ENCODE measurements at regions not wholly inside any gene's neighbourhood (a gene's known extent, or its start where the extent isn't known, plus 50 kb on each side); places are given as distances from the start of the nearest gene placed in this dataset.
"Not testable (repeated sequence)": the region's sequence is repeated elsewhere in the genome, so short reads cannot be mapped to it uniquely, and the experiment has no call there.

GRCh38 chrX:51144828-51145442 lies 187.7 kb upstream of the NUDT10 start:
- peak; percentile 42 for DNase-seq (ENCODE audit: low read depth, low spot score)
- Histone ChIP-seq H3K36me3 (ENCODE audit: insufficient read depth, low read length) (no peaks in the 10 kb centered on the region), H3K27ac (no peak overlapping the region), H3K4me3 (no peak overlapping the region), H3K9me3 (ENCODE audit: low read depth, low read length) (no peaks in the 10 kb centered on the region), H3K9ac (ENCODE audit: insufficient read length) (no peak overlapping the region)
- TF ChIP-seq FOXP2 (optimal IDR thresholded peaks at IDR 0.05; ENCODE audit: control extremely low read depth, extremely low read length, insufficient read depth), result no peak
- no peak for TF ChIP-seq EZH2 (IDR thresholded peaks at IDR 0.05)
- TF ChIP-seq POLR2AphosphoS5 (IDR thresholded peaks at IDR 0.05; ENCODE audit: borderline replicate concordance, low read depth, low read length), result no peak

- DNase-seq (ENCODE audit: low read depth, low spot score), result peak; percentile 37
- no peak for TF ChIP-seq POLR2AphosphoS5 (IDR thresholded peaks at IDR 0.05; ENCODE audit: borderline replicate concordance, low read depth, low read length)
- TF ChIP-seq FOXP2 (optimal IDR thresholded peaks at IDR 0.05; ENCODE audit: control extremely low read depth, extremely low read length, insufficient read depth), result no peak
- TF ChIP-seq EZH2 (IDR thresholded peaks at IDR 0.05), result no peak
- Histone ChIP-seq H3K9ac (ENCODE audit: insufficient read length) (no peak overlapping the region), H3K9me3 (ENCODE audit: low read depth, low read length) (no peaks in the 10 kb centered on the region), H3K4me3 (no peak overlapping the region), H3K36me3 (ENCODE audit: insufficient read depth, low read length) (no peaks in the 10 kb centered on the region), H3K27ac (no peak overlapping the region)
Observed at GRCh38 chrX:51148848-51149247, 183.8 kb upstream of the NUDT10 start.

- DNase-seq (ENCODE audit: low read depth, low spot score), result no peak
- Histone ChIP-seq H3K9me3 (ENCODE audit: low read depth, low read length) (no peaks in the 10 kb centered on the region), H3K36me3 (ENCODE audit: insufficient read depth, low read length) (no peaks in the 10 kb centered on the region), H3K4me3 (no peak overlapping the region), H3K27ac (no peak overlapping the region), H3K9ac (ENCODE audit: insufficient read length) (no peak overlapping the region)
- no peak for TF ChIP-seq POLR2AphosphoS5 (IDR thresholded peaks at IDR 0.05; ENCODE audit: borderline replicate concordance, low read depth, low read length)
- no peak for TF ChIP-seq EZH2 (IDR thresholded peaks at IDR 0.05)
- no peak for TF ChIP-seq FOXP2 (optimal IDR thresholded peaks at IDR 0.05; ENCODE audit: control extremely low read depth, extremely low read length, insufficient read depth)
Observed at GRCh38 chrX:51151734-51152133, 180.9 kb upstream of the NUDT10 start.

GRCh38 chrX:51155157-51155556 lies 177.5 kb upstream of the NUDT10 start:
- no peaks in the 10 kb centered on the region for H3K9me3 ChIP-seq (ENCODE audit: low read depth, low read length)
- DNase-seq (ENCODE audit: low read depth, low spot score), result no peak
- no peak overlapping the region for H3K9ac ChIP-seq (ENCODE audit: insufficient read length)
- no peak overlapping the region for H3K4me3 ChIP-seq
- H3K36me3 ChIP-seq (ENCODE audit: insufficient read depth, low read length), result no peaks in the 10 kb centered on the region
- no peak overlapping the region for H3K27ac ChIP-seq
- no peak for TF ChIP-seq EZH2 (IDR thresholded peaks at IDR 0.05)
- no peak for TF ChIP-seq POLR2AphosphoS5 (IDR thresholded peaks at IDR 0.05; ENCODE audit: borderline replicate concordance, low read depth, low read length)
- TF ChIP-seq FOXP2 (optimal IDR thresholded peaks at IDR 0.05; ENCODE audit: control extremely low read depth, extremely low read length, insufficient read depth), result no peak

GRCh38 chrX:51155566-51155965 lies 177.1 kb upstream of the NUDT10 start:
- Histone ChIP-seq H3K9ac (ENCODE audit: insufficient read length) (no peak overlapping the region), H3K36me3 (ENCODE audit: insufficient read depth, low read length) (no peaks in the 10 kb centered on the region), H3K4me3 (no peak overlapping the region), H3K9me3 (ENCODE audit: low read depth, low read length) (no peaks in the 10 kb centered on the region), H3K27ac (no peak overlapping the region)
- DNase-seq (ENCODE audit: low read depth, low spot score), result no peak
- TF ChIP-seq EZH2 (IDR thresholded peaks at IDR 0.05) (no peak), POLR2AphosphoS5 (IDR thresholded peaks at IDR 0.05; ENCODE audit: borderline replicate concordance, low read depth, low read length) (no peak), FOXP2 (optimal IDR thresholded peaks at IDR 0.05; ENCODE audit: control extremely low read depth, extremely low read length, insufficient read depth) (no peak)

GRCh38 chrX:51158231-51158630 lies 174.4 kb upstream of the NUDT10 start:
- Histone ChIP-seq H3K9me3 (ENCODE audit: low read depth, low read length) (no peaks in the 10 kb centered on the region), H3K36me3 (ENCODE audit: insufficient read depth, low read length) (no peaks in the 10 kb centered on the region), H3K4me3 (no peak overlapping the region), H3K9ac (ENCODE audit: insufficient read length) (no peak overlapping the region), H3K27ac (no peak overlapping the region)
- DNase-seq (ENCODE audit: low read depth, low spot score), result no peak
- TF ChIP-seq EZH2 (IDR thresholded peaks at IDR 0.05) (no peak), POLR2AphosphoS5 (IDR thresholded peaks at IDR 0.05; ENCODE audit: borderline replicate concordance, low read depth, low read length) (no peak), FOXP2 (optimal IDR thresholded peaks at IDR 0.05; ENCODE audit: control extremely low read depth, extremely low read length, insufficient read depth) (no peak)

- H3K4me3 ChIP-seq; H3K9ac ChIP-seq (ENCODE audit: insufficient read length); H3K27ac ChIP-seq; DNase-seq (ENCODE audit: low read depth, low spot score); H3K36me3 ChIP-seq (ENCODE audit: insufficient read depth, low read length); H3K9me3 ChIP-seq (ENCODE audit: low read depth, low read length): not testable (repeated sequence)
Observed at GRCh38 chrX:51159378-51159777, 173.2 kb upstream of the NUDT10 start.

- Histone ChIP-seq H3K36me3 (ENCODE audit: insufficient read depth, low read length) (no peaks in the 10 kb centered on the region), H3K9me3 (ENCODE audit: low read depth, low read length) (no peaks in the 10 kb centered on the region), H3K27ac (no peak overlapping the region), H3K4me3 (no peak overlapping the region), H3K9ac (ENCODE audit: insufficient read length) (no peak overlapping the region)
- no peak for DNase-seq (ENCODE audit: low read depth, low spot score)
- TF ChIP-seq FOXP2 (optimal IDR thresholded peaks at IDR 0.05; ENCODE audit: control extremely low read depth, extremely low read length, insufficient read depth) (no peak), POLR2AphosphoS5 (IDR thresholded peaks at IDR 0.05; ENCODE audit: borderline replicate concordance, low read depth, low read length) (no peak), EZH2 (IDR thresholded peaks at IDR 0.05) (no peak)
Observed at GRCh38 chrX:51163730-51164129, 168.9 kb upstream of the NUDT10 start.

- not testable (repeated sequence) for DNase-seq (ENCODE audit: low read depth, low spot score); H3K9ac ChIP-seq (ENCODE audit: insufficient read length); H3K27ac ChIP-seq; H3K9me3 ChIP-seq (ENCODE audit: low read depth, low read length); H3K4me3 ChIP-seq; H3K36me3 ChIP-seq (ENCODE audit: insufficient read depth, low read length)
Observed at GRCh38 chrX:51178356-51178900, 154.2 kb upstream of the NUDT10 start.

- not testable (repeated sequence) for DNase-seq (ENCODE audit: low read depth, low spot score); H3K9me3 ChIP-seq (ENCODE audit: low read depth, low read length); H3K27ac ChIP-seq; H3K4me3 ChIP-seq; H3K36me3 ChIP-seq (ENCODE audit: insufficient read depth, low read length); H3K9ac ChIP-seq (ENCODE audit: insufficient read length)
Observed at GRCh38 chrX:51179805-51180204, 152.8 kb upstream of the NUDT10 start.

Measured in SK-N-MC (cell line).